Osteocyte (in vitro differentiated cells): ENCODE measurements at regions not wholly inside any gene's neighbourhood (a gene's known extent, or its start where the extent isn't known, plus 50 kb on each side); places are given as distances from the start of the nearest gene placed in this dataset.

ENCODE experiments used
- DNase-seq: peaks from one replicate; pipeline ENCODE4 v3.0.0; 2021; ENCODE audit warnings: mixed read lengths; ENCODE audit not compliant: unreplicated experiment; ENCODE audit errors: extremely low spot score
- H3K27ac Mint-ChIP-seq: one replicate; pipeline ENCODE4 v1.8.0; 2021; ENCODE audit warnings: mild to moderate bottlenecking, mixed read lengths; ENCODE audit not compliant: unreplicated experiment
- H3K27me3 Mint-ChIP-seq: one replicate; pipeline ENCODE4 v1.8.0; 2021; ENCODE audit warnings: mixed read lengths; ENCODE audit not compliant: unreplicated experiment
- H3K36me3 Mint-ChIP-seq: one replicate; pipeline ENCODE4 v1.8.0; 2021; ENCODE audit warnings: mixed read lengths; ENCODE audit not compliant: unreplicated experiment
- H3K4me1 Mint-ChIP-seq: one replicate; pipeline ENCODE4 v1.8.0; 2021; ENCODE audit warnings: mixed read lengths; ENCODE audit not compliant: unreplicated experiment
- H3K4me3 Mint-ChIP-seq: one replicate; pipeline ENCODE4 v1.8.0; 2021; ENCODE audit warnings: mild to moderate bottlenecking, moderate library complexity, mixed read lengths; ENCODE audit not compliant: unreplicated experiment
- H3K9me3 Mint-ChIP-seq: one replicate; pipeline ENCODE4 v1.8.0; 2021; ENCODE audit warnings: mixed read lengths; ENCODE audit not compliant: unreplicated experiment
- CTCF ChIP-seq: fragments of 200-600 bp; sonication (generic); IDR thresholded peaks from 2 replicates; pipeline ENCODE4 v1.5.0; 2021; ENCODE audit warnings: antibody characterized with exemption, mild to moderate bottlenecking, moderate library complexity

GRCh38 chr4:142977182-142977581 is 131.1 kb upstream of the INPP4B start:
- Mint-ChIP-seq H3K36me3 (no peaks in the 10 kb centered on the region), H3K27ac (no peak overlapping the region), H3K27me3 (peaks cover 22% of the 10 kb centered on the region), H3K4me3 (no peak overlapping the region), H3K9me3 (no peaks in the 10 kb centered on the region), H3K4me1 (no peaks in the 10 kb centered on the region)
- DNase-seq = no peak
- TF ChIP-seq CTCF = no peak

- H3K4me3 Mint-ChIP-seq = no peak overlapping the region
- no peak overlapping the region for H3K27ac Mint-ChIP-seq
- DNase-seq = no peak
These were observed 137.0 kb upstream of the INPP4B start for GRCh38 chr4:142983065-142983464.

GRCh38 chr4:142983589-142983988 is 137.5 kb upstream of the INPP4B start:
- no peak for DNase-seq
- Mint-ChIP-seq H3K4me1 (no peaks in the 10 kb centered on the region), H3K9me3 (no peaks in the 10 kb centered on the region), H3K27ac (no peak overlapping the region), H3K27me3 (peaks cover 52% of the 10 kb centered on the region), H3K36me3 (no peaks in the 10 kb centered on the region), H3K4me3 (no peak overlapping the region)
- TF ChIP-seq CTCF = no peak

More at GRCh38 chr4:142983065-142983464, 137.0 kb upstream of the INPP4B start:
- H3K27me3 Mint-ChIP-seq = peaks cover 54% of the 10 kb centered on the region
- no peaks in the 10 kb centered on the region for H3K9me3 Mint-ChIP-seq
- H3K36me3 Mint-ChIP-seq = no peaks in the 10 kb centered on the region
- no peak for TF ChIP-seq CTCF
- H3K4me1 Mint-ChIP-seq = no peaks in the 10 kb centered on the region

- H3K36me3 Mint-ChIP-seq = no peaks in the 10 kb centered on the region
- no peak overlapping the region for H3K4me3 Mint-ChIP-seq
- H3K27me3 Mint-ChIP-seq = peaks cover 49% of the 10 kb centered on the region
- H3K4me1 Mint-ChIP-seq = no peaks in the 10 kb centered on the region
- H3K9me3 Mint-ChIP-seq = no peaks in the 10 kb centered on the region
- TF ChIP-seq CTCF = peak; percentile 50
- no peak for DNase-seq
- no peak overlapping the region for H3K27ac Mint-ChIP-seq
These were observed 138.9 kb upstream of the INPP4B start for GRCh38 chr4:142984871-142985585.

- peaks cover 3% of the 10 kb centered on the region for H3K27me3 Mint-ChIP-seq
- DNase-seq = no peak
- H3K27ac Mint-ChIP-seq = no peak overlapping the region
- TF ChIP-seq CTCF = no peak
- no peak overlapping the region for H3K4me3 Mint-ChIP-seq
- no peaks in the 10 kb centered on the region for H3K4me1 Mint-ChIP-seq
- no peaks in the 10 kb centered on the region for H3K36me3 Mint-ChIP-seq
- H3K9me3 Mint-ChIP-seq = peaks cover 13% of the 10 kb centered on the region
These were observed 168.5 kb upstream of the USP38 start for GRCh38 chr4:143016171-143016570.
